Activated CD4-positive, alpha-beta memory T cell treated with anti-CD3 and anti-CD28 coated beads for 36 hours (primary cell): ENCODE measurements at regions not wholly inside any gene's neighbourhood (a gene's known extent, or its start where the extent isn't known, plus 50 kb on each side); places are given as distances from the start of the nearest gene placed in this dataset.

ENCODE experiments used
- CTCF ChIA-PET: fragments of 350-600 bp; sonication (Branson Sonifier 250); formaldehyde crosslinking; loops from one replicate; lab custom pipeline; 2021; ENCODE audit warnings: antibody characterized with exemption, inconsistent platforms; lab: Charles Lee
- POLR2A ChIA-PET: fragments of 350-600 bp; sonication (Branson Sonifier 250); formaldehyde crosslinking; loops from one replicate; lab custom pipeline; 2021; ENCODE audit warnings: antibody characterized with exemption; lab: Charles Lee
- DNase-seq: peaks from one replicate; pipeline ENCODE4 v3.0.0-alpha.2; 2020
- H3K27ac Mint-ChIP-seq: one replicate; pipeline ENCODE4 v1.8.0; 2021; ENCODE audit warnings: mixed read lengths
- H3K27me3 Mint-ChIP-seq: one replicate; pipeline ENCODE4 v1.8.0; 2021; ENCODE audit warnings: mixed read lengths
- H3K36me3 Mint-ChIP-seq: one replicate; pipeline ENCODE4 v1.8.0; 2021; ENCODE audit warnings: mixed read lengths
- H3K4me1 Mint-ChIP-seq: one replicate; pipeline ENCODE4 v1.8.0; 2021; ENCODE audit warnings: low read depth, mixed read lengths
- H3K4me3 Mint-ChIP-seq: one replicate; pipeline ENCODE4 v1.8.0; 2021; ENCODE audit warnings: mild to moderate bottlenecking, mixed read lengths
- H3K9me3 Mint-ChIP-seq: one replicate; pipeline ENCODE4 v1.8.0; 2021; ENCODE audit warnings: mixed read lengths
- intact Hi-C: fragments of 100-400 bp; cut with micrococcal nuclease; formaldehyde crosslinking; loops from one replicate; pipeline ENCODE4 v1.15.1; 2023

GRCh38 chr12:61862986-61863385, 397.2 kb upstream of the USP15 start:
- no peak overlapping the region for H3K4me3 Mint-ChIP-seq
- H3K36me3 Mint-ChIP-seq: no peaks in the 10 kb centered on the region
- intact Hi-C loops: no loop called here
- no peaks in the 10 kb centered on the region for H3K27me3 Mint-ChIP-seq
- POLR2A ChIA-PET: no interaction called here
- no peaks in the 10 kb centered on the region for H3K9me3 Mint-ChIP-seq
- no peaks in the 10 kb centered on the region for H3K4me1 Mint-ChIP-seq
- no peak for DNase-seq
- no peak overlapping the region for H3K27ac Mint-ChIP-seq
- CTCF ChIA-PET: no interaction called here

GRCh38 chr12:61863811-61864210, 396.4 kb upstream of the USP15 start:
- Mint-ChIP-seq H3K27ac (no peak overlapping the region), H3K36me3 (no peaks in the 10 kb centered on the region), H3K4me1 (no peaks in the 10 kb centered on the region), H3K27me3 (no peaks in the 10 kb centered on the region), H3K9me3 (no peaks in the 10 kb centered on the region), H3K4me3 (no peak overlapping the region)
- POLR2A ChIA-PET: no interaction called here
- no peak for DNase-seq
- intact Hi-C loops: no loop called here
- CTCF ChIA-PET: no interaction called here

- POLR2A ChIA-PET: no interaction called here
- Mint-ChIP-seq H3K4me1 (no peaks in the 10 kb centered on the region), H3K4me3 (no peak overlapping the region), H3K27me3 (no peaks in the 10 kb centered on the region), H3K36me3 (no peaks in the 10 kb centered on the region), H3K27ac (no peak overlapping the region), H3K9me3 (no peaks in the 10 kb centered on the region)
- intact Hi-C loops: no loop called here
- no peak for DNase-seq
- CTCF ChIA-PET: no interaction called here
Measured at GRCh38 chr12:61869796-61870195, 390.4 kb upstream of the USP15 start.

- POLR2A ChIA-PET: no interaction called here
- intact Hi-C loops: no loop called here
- Mint-ChIP-seq H3K4me1 (no peaks in the 10 kb centered on the region), H3K9me3 (no peaks in the 10 kb centered on the region), H3K36me3 (no peaks in the 10 kb centered on the region), H3K27me3 (no peaks in the 10 kb centered on the region), H3K27ac (no peak overlapping the region), H3K4me3 (no peak overlapping the region)
- DNase-seq: no peak
- CTCF ChIA-PET: no interaction called here
Measured at GRCh38 chr12:61870658-61871484, 389.3 kb upstream of the USP15 start.

- intact Hi-C loops: no loop called here
- CTCF ChIA-PET: no interaction called here
Measured at GRCh38 chr12:61871485-61871810, 388.8 kb upstream of the USP15 start.

GRCh38 chr12:61879229-61879628, 381.0 kb upstream of the USP15 start:
- POLR2A ChIA-PET: no interaction called here

More at GRCh38 chr12:61871485-61871810, 388.8 kb upstream of the USP15 start:
- no peaks in the 10 kb centered on the region for H3K4me1 Mint-ChIP-seq
- H3K9me3 Mint-ChIP-seq: no peaks in the 10 kb centered on the region
- H3K4me3 Mint-ChIP-seq: no peak overlapping the region
- POLR2A ChIA-PET: no interaction called here
- no peak overlapping the region for H3K27ac Mint-ChIP-seq
- no peaks in the 10 kb centered on the region for H3K36me3 Mint-ChIP-seq
- DNase-seq: no peak
- H3K27me3 Mint-ChIP-seq: no peaks in the 10 kb centered on the region

GRCh38 chr12:61880186-61880585, 380.0 kb upstream of the USP15 start:
- Mint-ChIP-seq H3K4me3 (no peak overlapping the region), H3K27ac (no peak overlapping the region), H3K36me3 (no peaks in the 10 kb centered on the region), H3K27me3 (no peaks in the 10 kb centered on the region), H3K4me1 (no peaks in the 10 kb centered on the region), H3K9me3 (peaks cover 4% of the 10 kb centered on the region)
- no peak for DNase-seq
- intact Hi-C loops: no loop called here
- CTCF ChIA-PET: no interaction called here
- POLR2A ChIA-PET: no interaction called here

More at GRCh38 chr12:61879229-61879628, 381.0 kb upstream of the USP15 start:
- no peaks in the 10 kb centered on the region for H3K4me1 Mint-ChIP-seq
- intact Hi-C loops: no loop called here
- DNase-seq: no peak
- peaks cover 4% of the 10 kb centered on the region for H3K9me3 Mint-ChIP-seq
- H3K27me3 Mint-ChIP-seq: no peaks in the 10 kb centered on the region
- H3K36me3 Mint-ChIP-seq: no peaks in the 10 kb centered on the region
- CTCF ChIA-PET: no interaction called here
- H3K27ac Mint-ChIP-seq: no peak overlapping the region
- no peak overlapping the region for H3K4me3 Mint-ChIP-seq

GRCh38 chr12:61891632-61892031, 368.6 kb upstream of the USP15 start:
- DNase-seq: no peak
- no peaks in the 10 kb centered on the region for H3K9me3 Mint-ChIP-seq
- H3K36me3 Mint-ChIP-seq: no peaks in the 10 kb centered on the region
- ChIA-PET CTCF (no interaction called here), POLR2A (no interaction called here)
- intact Hi-C loops: no loop called here
- H3K4me3 Mint-ChIP-seq: no peak overlapping the region
- H3K27ac Mint-ChIP-seq: no peak overlapping the region
- H3K27me3 Mint-ChIP-seq: peaks cover 2% of the 10 kb centered on the region
- H3K4me1 Mint-ChIP-seq: no peaks in the 10 kb centered on the region

- Mint-ChIP-seq H3K4me3 (no peak overlapping the region), H3K4me1 (no peaks in the 10 kb centered on the region), H3K27me3 (peaks cover 2% of the 10 kb centered on the region), H3K36me3 (no peaks in the 10 kb centered on the region), H3K27ac (no peak overlapping the region), H3K9me3 (peaks cover 12% of the 10 kb centered on the region)
- intact Hi-C loops: no loop called here
- ChIA-PET POLR2A (no interaction called here), CTCF (no interaction called here)
- DNase-seq: no peak
Measured at GRCh38 chr12:61894168-61894567, 366.0 kb upstream of the USP15 start.

GRCh38 chr12:61896436-61896835, 363.8 kb upstream of the USP15 start:
- no peak for DNase-seq
- H3K4me1 Mint-ChIP-seq: no peaks in the 10 kb centered on the region
- no peaks in the 10 kb centered on the region for H3K36me3 Mint-ChIP-seq
- no peak overlapping the region for H3K27ac Mint-ChIP-seq
- no peak overlapping the region for H3K4me3 Mint-ChIP-seq
- no peaks in the 10 kb centered on the region for H3K27me3 Mint-ChIP-seq
- intact Hi-C loops: no loop called here
- POLR2A ChIA-PET: no interaction called here
- CTCF ChIA-PET: no interaction called here
- peaks cover 14% of the 10 kb centered on the region for H3K9me3 Mint-ChIP-seq

GRCh38 chr12:61902403-61902802, 357.8 kb upstream of the USP15 start:
- CTCF ChIA-PET: no interaction called here
- H3K4me1 Mint-ChIP-seq: no peaks in the 10 kb centered on the region
- intact Hi-C loops: no loop called here
- H3K9me3 Mint-ChIP-seq: peaks cover 19% of the 10 kb centered on the region
- no peaks in the 10 kb centered on the region for H3K36me3 Mint-ChIP-seq
- DNase-seq: no peak
- H3K27ac Mint-ChIP-seq: no peak overlapping the region
- POLR2A ChIA-PET: no interaction called here
- no peak overlapping the region for H3K4me3 Mint-ChIP-seq
- H3K27me3 Mint-ChIP-seq: no peaks in the 10 kb centered on the region

- H3K27me3 Mint-ChIP-seq: no peaks in the 10 kb centered on the region
- ChIA-PET CTCF (no interaction called here), POLR2A (no interaction called here)
- no peaks in the 10 kb centered on the region for H3K36me3 Mint-ChIP-seq
- intact Hi-C loops: no loop called here
- no peaks in the 10 kb centered on the region for H3K4me1 Mint-ChIP-seq
- peaks cover 10% of the 10 kb centered on the region for H3K9me3 Mint-ChIP-seq
- no peak for DNase-seq
- no peak overlapping the region for H3K4me3 Mint-ChIP-seq
- H3K27ac Mint-ChIP-seq: no peak overlapping the region
Measured at GRCh38 chr12:61911113-61911512, 349.1 kb upstream of the USP15 start.

- H3K36me3 Mint-ChIP-seq: no peaks in the 10 kb centered on the region
- DNase-seq: no peak
- H3K4me3 Mint-ChIP-seq: no peak overlapping the region
- H3K27ac Mint-ChIP-seq: no peak overlapping the region
- CTCF ChIA-PET: no interaction called here
- no peaks in the 10 kb centered on the region for H3K4me1 Mint-ChIP-seq
- POLR2A ChIA-PET: no interaction called here
- intact Hi-C loops: no loop called here
- no peaks in the 10 kb centered on the region for H3K27me3 Mint-ChIP-seq
- H3K9me3 Mint-ChIP-seq: peaks cover 11% of the 10 kb centered on the region
Measured at GRCh38 chr12:61915420-61915819, 344.8 kb upstream of the USP15 start.
